Thoracic aorta (tissue), 2 donors: ENCODE measurements at regions not wholly inside any gene's neighbourhood (a gene's known extent, or its start where the extent isn't known, plus 50 kb on each side); places are given as distances from the start of the nearest gene placed in this dataset.

ENCODE experiments used
- ATAC-seq: fragments of 150-250 bp; one replicate; pipeline ENCODE4 v1.8.0; 2017; ENCODE audit warnings: low read depth; ENCODE audit not compliant: insufficient number of reproducible peaks, low FRiP score
- DNase-seq: peaks from one replicate; pipeline ENCODE4 v3.0.0-alpha.2; 2020; ENCODE audit warnings: low spot score
- H3K27ac ChIP-seq, 2 donors: fragments of 200-600 bp; sonication (generic); 1 replicate in 1 of 2; 2 replicates in 1 of 2; pipeline ENCODE4 v1.5.1; 2016; ENCODE audit warnings: mild to moderate bottlenecking in 2 of 2, moderate library complexity in 2 of 2
- H3K27me3 ChIP-seq: fragments of 200-600 bp; sonication (generic); replicated peaks from 2 replicates; pipeline ENCODE4 v1.6.0; 2016; ENCODE audit warnings: mild to moderate bottlenecking; ENCODE audit not compliant: insufficient read depth
- H3K36me3 ChIP-seq: fragments of 200-600 bp; sonication (generic); one replicate; pipeline ENCODE4 v1.5.1; 2016
- H3K4me1 ChIP-seq, 2 donors: fragments of 200-600 bp; sonication (generic); 1 replicate in 1 of 2; 2 replicates in 1 of 2; pipeline versions ENCODE4 v1.5.1 to v1.6.0; 2016; ENCODE audit warnings: low read depth in 2 of 2, mild to moderate bottlenecking in 1 of 2; ENCODE audit not compliant: control insufficient read depth in 1 of 2
- H3K4me3 ChIP-seq: fragments of 200-600 bp; sonication (generic); 2 replicates; pipeline ENCODE4 v1.5.1; 2016; ENCODE audit warnings: mild to moderate bottlenecking
- H3K9me3 ChIP-seq: fragments of 200-600 bp; sonication (generic); 2 replicates; pipeline ENCODE4 v1.5.1; 2016
- CTCF ChIP-seq: fragments of 200-600 bp; sonication (generic); IDR thresholded peaks from one replicate; pipeline ENCODE4 v1.5.1; 2019; ENCODE audit warnings: antibody characterized with exemption

GRCh38 chr15:81987628-81988027, 58.2 kb downstream of the MEX3B start:
- no peaks in the 10 kb centered on the region for H3K36me3 ChIP-seq
- no peaks in the 10 kb centered on the region for H3K27me3 ChIP-seq
- TF ChIP-seq CTCF = no peak
- DNase-seq = no peak
- ATAC-seq = no peak
- H3K9me3 ChIP-seq = peaks cover 7% of the 10 kb centered on the region
- H3K4me3 ChIP-seq = no peak overlapping the region
- H3K4me1 ChIP-seq = no peaks in the 10 kb centered on the region
- H3K27ac ChIP-seq = no peak overlapping the region

GRCh38 chr15:81983497-81983896, 62.3 kb downstream of the MEX3B start:
- no peak for TF ChIP-seq CTCF
- H3K36me3 ChIP-seq = no peaks in the 10 kb centered on the region
- H3K4me1 ChIP-seq = no peaks in the 10 kb centered on the region
- no peak overlapping the region for H3K27ac ChIP-seq
- no peaks in the 10 kb centered on the region for H3K27me3 ChIP-seq
- H3K9me3 ChIP-seq = no peaks in the 10 kb centered on the region
- no peak overlapping the region for H3K4me3 ChIP-seq
- ATAC-seq (no peak), DNase-seq (no peak)

GRCh38 chr15:81982808-81983207, 63.0 kb downstream of the MEX3B start:
- H3K9me3 ChIP-seq = peaks cover 4% of the 10 kb centered on the region
- no peaks in the 10 kb centered on the region for H3K4me1 ChIP-seq
- H3K27ac ChIP-seq = no peak overlapping the region
- DNase-seq = no peak
- H3K4me3 ChIP-seq = no peak overlapping the region
- ATAC-seq = no peak
- TF ChIP-seq CTCF = no peak
- no peaks in the 10 kb centered on the region for H3K27me3 ChIP-seq
- H3K36me3 ChIP-seq = no peaks in the 10 kb centered on the region

- no peaks in the 10 kb centered on the region for H3K27me3 ChIP-seq
- no peak for TF ChIP-seq CTCF
- no peaks in the 10 kb centered on the region for H3K4me1 ChIP-seq
- H3K27ac ChIP-seq = no peak overlapping the region
- H3K36me3 ChIP-seq = no peaks in the 10 kb centered on the region
- DNase-seq (no peak), ATAC-seq (no peak)
- peaks cover 11% of the 10 kb centered on the region for H3K9me3 ChIP-seq
- H3K4me3 ChIP-seq = no peak overlapping the region
These were observed 63.9 kb downstream of the MEX3B start for GRCh38 chr15:81981908-81982307.

GRCh38 chr15:81977464-81977863, 68.4 kb downstream of the MEX3B start:
- H3K4me3 ChIP-seq = no peak overlapping the region
- H3K9me3 ChIP-seq = peaks cover 11% of the 10 kb centered on the region
- H3K27me3 ChIP-seq = no peaks in the 10 kb centered on the region
- no peak for TF ChIP-seq CTCF
- no peaks in the 10 kb centered on the region for H3K4me1 ChIP-seq
- DNase-seq (no peak), ATAC-seq (no peak)
- no peak overlapping the region for H3K27ac ChIP-seq
- no peaks in the 10 kb centered on the region for H3K36me3 ChIP-seq
